ENCODE measurements at regions not wholly inside any gene's neighbourhood (a gene's known extent, or its start where the extent isn't known, plus 50 kb on each side); places are given as distances from the start of the nearest gene placed in this dataset.
"Not testable (repeated sequence)": the region's sequence is repeated elsewhere in the genome, so short reads cannot be mapped to it uniquely, and the experiment has no call there.

DNA sequence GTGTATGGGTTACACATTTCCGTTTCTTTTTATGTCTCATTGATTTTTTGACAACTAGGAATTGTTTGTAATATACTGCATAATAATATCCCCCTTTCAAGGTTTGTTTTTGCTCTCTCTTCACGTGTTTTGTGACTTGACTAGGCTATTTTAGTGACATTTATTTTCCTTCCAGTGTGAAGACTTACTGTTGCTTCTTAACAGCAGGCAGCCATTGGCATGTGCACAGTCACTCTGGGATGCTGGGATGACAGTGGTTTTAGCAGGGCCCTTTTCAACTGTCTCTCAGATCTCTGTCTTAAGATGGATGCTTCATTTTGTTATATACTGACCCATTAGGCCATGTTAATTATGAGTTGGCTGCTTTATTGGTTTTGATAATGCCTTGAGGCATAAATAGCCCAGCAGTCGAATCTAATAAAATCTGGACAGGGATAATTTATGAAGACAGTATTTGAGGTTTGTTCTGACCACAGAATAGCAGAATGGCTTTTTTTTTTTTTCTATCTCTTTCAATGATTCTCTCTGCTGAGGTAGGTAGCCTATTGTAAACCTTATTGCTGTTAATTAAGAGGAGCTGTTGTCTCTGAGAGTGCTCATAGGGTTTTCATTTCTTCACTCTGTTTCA is 536.0 kb downstream of the GABRG2 start:
- no peak overlapping the region for H3K4me3 ChIP-seq (ENCODE audit: low read depth, low read length)
- no peak for DNase-seq (ENCODE audit: low read depth)
- TF ChIP-seq POLR2A (IDR thresholded peaks at IDR 0.05; ENCODE audit: extremely low read depth, insufficient read length), result no peak
- TF ChIP-seq MYC (IDR thresholded peaks at IDR 0.05; ENCODE audit: low read depth, low read length), result no peak
- TF ChIP-seq, protein P1, sequence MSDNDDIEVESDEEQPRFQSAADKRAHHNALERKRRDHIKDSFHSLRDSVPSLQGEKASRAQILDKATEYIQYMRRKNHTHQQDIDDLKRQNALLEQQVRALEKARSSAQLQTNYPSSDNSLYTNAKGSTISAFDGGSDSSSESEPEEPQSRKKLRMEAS (IDR thresholded peaks at IDR 0.05; ENCODE audit: low read depth, low read length), result no peak
- TF ChIP-seq, protein P2, sequence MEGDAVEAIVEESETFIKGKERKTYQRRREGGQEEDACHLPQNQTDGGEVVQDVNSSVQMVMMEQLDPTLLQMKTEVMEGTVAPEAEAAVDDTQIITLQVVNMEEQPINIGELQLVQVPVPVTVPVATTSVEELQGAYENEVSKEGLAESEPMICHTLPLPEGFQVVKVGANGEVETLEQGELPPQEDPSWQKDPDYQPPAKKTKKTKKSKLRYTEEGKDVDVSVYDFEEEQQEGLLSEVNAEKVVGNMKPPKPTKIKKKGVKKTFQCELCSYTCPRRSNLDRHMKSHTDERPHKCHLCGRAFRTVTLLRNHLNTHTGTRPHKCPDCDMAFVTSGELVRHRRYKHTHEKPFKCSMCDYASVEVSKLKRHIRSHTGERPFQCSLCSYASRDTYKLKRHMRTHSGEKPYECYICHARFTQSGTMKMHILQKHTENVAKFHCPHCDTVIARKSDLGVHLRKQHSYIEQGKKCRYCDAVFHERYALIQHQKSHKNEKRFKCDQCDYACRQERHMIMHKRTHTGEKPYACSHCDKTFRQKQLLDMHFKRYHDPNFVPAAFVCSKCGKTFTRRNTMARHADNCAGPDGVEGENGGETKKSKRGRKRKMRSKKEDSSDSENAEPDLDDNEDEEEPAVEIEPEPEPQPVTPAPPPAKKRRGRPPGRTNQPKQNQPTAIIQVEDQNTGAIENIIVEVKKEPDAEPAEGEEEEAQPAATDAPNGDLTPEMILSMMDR (IDR thresholded peaks at IDR 0.05; ENCODE audit: low read depth, low read length), result no peak

DNA sequence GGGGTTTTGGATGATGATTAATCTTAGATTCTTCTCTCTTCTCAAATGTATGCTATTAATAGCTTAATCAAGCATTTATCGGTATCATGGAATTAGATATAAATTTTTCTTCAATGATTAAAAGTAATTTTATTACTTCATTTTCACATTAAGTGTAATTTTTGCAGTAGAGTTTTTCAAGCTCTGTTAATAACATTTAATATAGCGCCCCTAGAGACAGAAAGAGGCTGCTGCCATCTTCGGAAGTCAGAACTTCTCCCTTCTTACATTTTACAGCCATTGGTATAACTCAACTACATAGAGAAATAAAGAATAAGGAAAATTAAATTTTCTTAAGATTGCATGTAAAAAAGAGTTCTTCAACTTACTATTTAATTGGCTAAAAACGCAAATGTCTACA is 540.3 kb downstream of the GABRG2 start:
- TF ChIP-seq POLR2A (IDR thresholded peaks at IDR 0.05; ENCODE audit: extremely low read depth, insufficient read length), result no peak
- no peak for TF ChIP-seq MYC (IDR thresholded peaks at IDR 0.05; ENCODE audit: low read depth, low read length)
- TF ChIP-seq, protein P2 (IDR thresholded peaks at IDR 0.05; ENCODE audit: low read depth, low read length), result no peak
- TF ChIP-seq, protein P1 (IDR thresholded peaks at IDR 0.05; ENCODE audit: low read depth, low read length), result no peak
- DNase-seq (ENCODE audit: low read depth), result no peak
- no peak overlapping the region for H3K4me3 ChIP-seq (ENCODE audit: low read depth, low read length)

DNA sequence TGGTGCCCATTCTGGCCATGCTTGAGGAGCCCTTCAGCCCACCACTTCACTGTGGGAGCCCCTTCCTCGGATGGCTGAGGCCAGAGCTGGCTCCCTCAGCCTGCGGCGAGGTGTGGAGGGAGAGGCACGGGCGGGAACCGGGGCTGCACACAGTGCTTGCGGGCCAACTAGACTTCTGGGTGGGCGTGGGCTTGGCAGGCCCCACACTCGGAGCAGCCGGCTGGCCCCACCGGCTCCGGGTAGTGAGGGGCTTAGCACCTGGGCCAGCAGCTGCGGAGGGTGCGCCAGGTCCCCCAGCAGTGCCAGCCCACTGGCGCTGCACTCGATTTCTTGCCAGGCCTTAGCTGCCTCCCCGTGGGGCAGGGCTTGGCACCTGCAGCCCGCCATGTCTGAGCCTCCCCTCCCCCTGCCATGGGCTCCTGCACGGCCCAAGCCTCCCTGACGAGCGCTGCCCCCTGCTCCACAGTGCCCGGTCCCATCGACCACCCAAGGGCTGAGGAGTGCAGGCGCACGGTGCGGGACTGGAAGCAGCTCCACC is 554.2 kb downstream of the GABRG2 start:
- DNase-seq (ENCODE audit: low read depth), result not testable (repeated sequence)

DNA sequence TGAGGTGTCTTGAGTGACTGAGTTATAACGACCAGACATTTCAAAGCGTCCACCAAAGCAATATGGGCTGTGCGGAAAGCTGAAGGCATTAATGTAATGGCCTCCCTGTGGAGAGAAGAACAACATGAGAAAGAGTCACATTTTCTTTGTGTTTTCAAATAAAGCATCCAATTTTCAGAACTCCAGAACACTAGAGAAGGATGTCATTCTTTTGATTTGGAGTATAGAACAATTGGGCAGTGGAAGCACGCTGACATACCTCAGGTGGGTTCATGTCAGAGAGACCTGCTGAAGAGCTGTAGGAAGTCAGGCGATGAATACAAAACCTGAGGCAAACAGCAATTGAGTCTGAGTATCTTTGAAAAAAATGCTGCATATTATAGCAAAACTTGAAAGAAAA is 556.5 kb downstream of the GABRG2 start:
- TF ChIP-seq POLR2A (IDR thresholded peaks at IDR 0.05; ENCODE audit: extremely low read depth, insufficient read length) (no peak), MYC (IDR thresholded peaks at IDR 0.05; ENCODE audit: low read depth, low read length) (no peak)
- TF ChIP-seq, protein P1 (IDR thresholded peaks at IDR 0.05; ENCODE audit: low read depth, low read length), result no peak
- TF ChIP-seq, protein P2 (IDR thresholded peaks at IDR 0.05; ENCODE audit: low read depth, low read length), result no peak
- H3K4me3 ChIP-seq (ENCODE audit: low read depth, low read length), result no peak overlapping the region
- DNase-seq (ENCODE audit: low read depth), result no peak

More for the DNA sequence above, 554.2 kb downstream of the GABRG2 start:
- not testable (repeated sequence) for H3K4me3 ChIP-seq (ENCODE audit: low read depth, low read length)

DNA sequence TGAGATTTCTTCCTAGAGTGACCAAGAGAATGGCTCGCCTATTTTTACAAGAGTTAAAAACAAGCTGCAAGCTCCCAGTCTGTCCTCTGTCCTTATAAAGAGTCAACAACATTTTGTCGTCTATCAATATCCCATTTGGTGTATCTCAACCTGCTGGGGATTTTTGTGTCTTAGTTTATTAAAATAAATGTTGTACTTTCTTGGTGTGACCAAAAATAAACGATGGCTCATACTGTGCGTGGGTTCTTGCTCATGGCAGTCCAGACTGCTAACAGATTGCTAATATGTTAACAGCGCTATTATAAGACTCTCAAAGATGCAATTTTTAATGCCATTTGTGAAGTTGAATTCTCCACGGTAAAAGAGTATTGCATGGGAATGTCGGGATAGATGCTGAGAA is 569.9 kb downstream of the GABRG2 start:
- TF ChIP-seq POLR2A (IDR thresholded peaks at IDR 0.05; ENCODE audit: extremely low read depth, insufficient read length), result no peak
- TF ChIP-seq MYC (IDR thresholded peaks at IDR 0.05; ENCODE audit: low read depth, low read length), result no peak
- TF ChIP-seq, protein P1 (IDR thresholded peaks at IDR 0.05; ENCODE audit: low read depth, low read length), result no peak
- TF ChIP-seq, protein P2 (IDR thresholded peaks at IDR 0.05; ENCODE audit: low read depth, low read length), result no peak
- no peak overlapping the region for H3K4me3 ChIP-seq (ENCODE audit: low read depth, low read length)
- DNase-seq (ENCODE audit: low read depth), result no peak

DNA sequence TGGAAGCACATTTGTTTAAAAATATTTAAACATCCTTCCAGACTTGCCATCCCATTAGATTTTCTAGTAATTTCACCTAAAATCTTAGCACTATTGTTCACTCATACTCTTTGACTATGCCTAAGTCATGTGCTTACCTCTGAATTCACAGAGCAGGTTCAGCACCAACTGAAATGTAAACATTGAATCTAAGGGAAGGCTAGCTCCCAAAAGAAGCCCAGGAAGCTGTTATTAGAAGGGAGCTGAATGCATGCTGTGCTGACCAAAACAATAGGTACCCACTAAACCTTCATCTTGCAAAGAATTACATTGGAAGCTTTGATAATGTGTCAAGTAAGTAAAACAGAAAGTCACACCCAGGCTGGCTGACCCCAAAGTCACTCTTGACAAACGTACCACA is 571.3 kb downstream of the GABRG2 start:
- H3K4me3 ChIP-seq (ENCODE audit: low read depth, low read length), result no peak overlapping the region
- DNase-seq (ENCODE audit: low read depth), result no peak
- no peak for TF ChIP-seq POLR2A (IDR thresholded peaks at IDR 0.05; ENCODE audit: extremely low read depth, insufficient read length)
- TF ChIP-seq, protein P1 (IDR thresholded peaks at IDR 0.05; ENCODE audit: low read depth, low read length), result no peak
- no peak for TF ChIP-seq MYC (IDR thresholded peaks at IDR 0.05; ENCODE audit: low read depth, low read length)
- TF ChIP-seq, protein P2 (IDR thresholded peaks at IDR 0.05; ENCODE audit: low read depth, low read length), result no peak

Data from NB4 (cell line).